GM12873 (cell line): ENCODE measurements at regions not wholly inside any gene's neighbourhood (a gene's known extent, or its start where the extent isn't known, plus 50 kb on each side); places are given as distances from the start of the nearest gene placed in this dataset.

ENCODE experiments used
- TF ChIP-seq, protein P1 (sequence below): IDR thresholded peaks from 2 replicates; pipeline ENCODE4 v1.5.1; 2012; ENCODE audit warnings: low read depth, mild to moderate bottlenecking, moderate library complexity, low read length, control low read depth; ENCODE audit not compliant: insufficient read depth; ENCODE audit errors: missing control alignments

DNA sequence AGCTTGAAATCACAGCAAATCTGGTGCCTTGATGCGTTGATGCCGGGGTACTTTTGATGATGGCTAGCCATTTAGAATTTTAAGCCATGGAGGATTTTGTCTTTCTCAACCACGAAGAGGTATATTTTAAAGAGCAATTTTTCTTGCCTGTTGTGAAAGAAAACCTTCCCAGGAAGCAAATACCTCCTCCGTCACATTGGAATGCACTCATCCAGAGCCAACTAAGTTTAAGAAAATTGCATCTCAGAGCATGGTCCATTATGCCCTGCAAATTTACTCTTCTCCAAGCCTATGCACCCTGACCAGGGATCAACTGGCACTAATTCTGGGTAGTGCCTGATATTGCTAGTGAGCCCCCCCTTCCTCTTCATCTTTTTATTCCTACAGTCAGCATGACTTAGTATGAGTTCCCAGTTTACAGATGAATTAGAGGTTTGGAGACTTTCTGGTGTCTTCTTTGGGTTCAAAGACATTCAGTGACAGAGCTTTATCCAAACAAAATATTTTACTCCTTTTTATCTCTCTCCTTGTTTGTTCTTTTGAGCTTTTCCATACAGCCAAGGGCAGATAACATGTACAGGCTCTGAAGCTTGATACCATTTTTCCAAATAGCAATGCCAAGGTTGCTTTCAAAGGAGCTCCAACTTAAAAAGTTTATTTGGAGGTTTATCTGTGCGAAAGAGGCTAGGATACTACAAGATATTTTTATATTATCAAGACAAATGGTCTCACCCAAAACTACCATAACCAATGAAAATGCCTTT lies 56.6 kb upstream of the ANK3 start:
- TF ChIP-seq, protein P1, sequence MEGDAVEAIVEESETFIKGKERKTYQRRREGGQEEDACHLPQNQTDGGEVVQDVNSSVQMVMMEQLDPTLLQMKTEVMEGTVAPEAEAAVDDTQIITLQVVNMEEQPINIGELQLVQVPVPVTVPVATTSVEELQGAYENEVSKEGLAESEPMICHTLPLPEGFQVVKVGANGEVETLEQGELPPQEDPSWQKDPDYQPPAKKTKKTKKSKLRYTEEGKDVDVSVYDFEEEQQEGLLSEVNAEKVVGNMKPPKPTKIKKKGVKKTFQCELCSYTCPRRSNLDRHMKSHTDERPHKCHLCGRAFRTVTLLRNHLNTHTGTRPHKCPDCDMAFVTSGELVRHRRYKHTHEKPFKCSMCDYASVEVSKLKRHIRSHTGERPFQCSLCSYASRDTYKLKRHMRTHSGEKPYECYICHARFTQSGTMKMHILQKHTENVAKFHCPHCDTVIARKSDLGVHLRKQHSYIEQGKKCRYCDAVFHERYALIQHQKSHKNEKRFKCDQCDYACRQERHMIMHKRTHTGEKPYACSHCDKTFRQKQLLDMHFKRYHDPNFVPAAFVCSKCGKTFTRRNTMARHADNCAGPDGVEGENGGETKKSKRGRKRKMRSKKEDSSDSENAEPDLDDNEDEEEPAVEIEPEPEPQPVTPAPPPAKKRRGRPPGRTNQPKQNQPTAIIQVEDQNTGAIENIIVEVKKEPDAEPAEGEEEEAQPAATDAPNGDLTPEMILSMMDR = no peak

DNA sequence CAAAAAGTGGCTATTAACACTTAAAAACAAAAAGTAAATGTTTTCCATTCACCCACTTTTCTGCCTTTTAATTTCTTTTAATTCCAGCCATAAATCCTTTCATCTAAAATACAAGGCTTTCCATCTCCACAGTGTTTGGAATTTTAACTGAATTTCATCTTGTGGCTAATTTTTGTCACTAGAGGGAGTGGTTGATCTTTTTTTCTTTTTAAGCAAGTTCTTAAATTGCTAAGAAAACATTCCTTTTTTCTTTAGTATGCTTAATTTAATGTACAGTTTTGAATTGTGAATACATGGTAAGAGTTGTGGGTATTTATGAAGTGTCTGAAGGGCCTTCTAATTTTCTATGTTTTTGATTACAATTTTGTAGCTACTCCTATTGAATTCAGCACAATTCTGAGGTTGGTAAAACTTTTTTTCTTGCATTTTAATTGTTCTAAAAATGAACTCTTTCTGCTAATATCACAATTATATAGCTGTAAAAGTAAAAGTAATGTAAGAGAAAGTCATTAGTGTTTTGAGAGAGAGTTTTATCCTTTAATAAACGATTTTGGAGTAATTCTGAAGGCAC lies 54.9 kb upstream of the ANK3 start:
- TF ChIP-seq, protein P1 = peak; percentile 15

DNA sequence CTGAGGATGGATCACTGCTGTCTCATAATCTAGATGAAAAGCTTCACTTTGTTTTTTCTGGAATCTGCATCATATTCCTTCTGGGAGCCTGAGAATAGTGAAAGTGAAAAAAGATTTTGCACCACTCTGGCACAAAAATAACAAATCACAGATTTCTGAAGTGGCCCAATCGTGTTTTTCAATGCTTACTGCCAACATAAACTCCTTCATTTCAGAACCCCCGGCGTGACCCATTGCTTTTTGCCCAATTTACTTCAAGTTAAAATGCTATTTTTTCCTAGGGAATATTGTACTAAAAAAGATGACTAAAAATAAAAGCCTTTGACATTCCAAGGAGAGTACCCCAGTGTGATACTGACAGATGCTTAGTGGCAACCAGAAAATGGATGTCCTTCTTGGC lies 53.7 kb upstream of the ANK3 start:
- TF ChIP-seq, protein P1 = no peak

DNA sequence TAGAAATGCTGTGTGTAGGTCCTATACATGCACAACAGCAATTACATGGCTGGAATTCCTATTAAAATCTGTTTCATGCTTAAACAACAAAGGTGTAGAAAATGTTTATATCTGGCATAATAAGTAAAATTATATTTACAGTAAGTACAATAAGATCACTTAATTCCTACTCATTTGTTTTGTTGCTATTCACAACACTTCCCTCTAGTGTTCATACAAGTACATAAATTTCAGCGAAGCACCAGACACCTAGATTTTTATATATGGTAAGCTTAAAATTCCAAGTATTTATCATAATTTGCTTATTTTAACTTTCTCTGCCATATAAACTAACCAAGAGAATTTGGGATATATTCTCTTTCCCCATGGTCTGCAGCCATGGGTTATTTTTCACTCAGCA lies 51.8 kb upstream of the ANK3 start:
- TF ChIP-seq, protein P1 = no peak

DNA sequence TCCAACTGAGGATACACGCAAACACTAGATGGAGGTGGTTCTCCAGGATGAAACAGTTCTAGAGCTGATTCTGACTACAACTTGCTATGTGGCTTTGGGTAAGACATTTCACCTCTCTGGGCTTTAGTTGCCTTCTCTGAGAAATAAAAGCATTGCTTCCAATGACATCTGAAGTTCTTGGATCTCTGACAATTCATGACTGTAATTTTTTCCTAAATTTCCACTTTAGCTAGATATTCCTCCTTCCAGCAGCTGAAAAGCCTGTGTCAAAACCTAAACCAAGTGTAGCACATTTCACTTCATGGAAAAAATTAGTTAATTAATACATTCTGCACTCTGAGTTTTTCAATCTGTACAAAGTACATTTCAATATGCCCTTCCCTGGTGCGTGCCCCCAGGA lies 50.0 kb upstream of the ANK3 start:
- TF ChIP-seq, protein P1 = no peak
